Heart left ventricle (tissue), 13 donors: ENCODE measurements at regions not wholly inside any gene's neighbourhood (a gene's known extent, or its start where the extent isn't known, plus 50 kb on each side); places are given as distances from the start of the nearest gene placed in this dataset.

ENCODE experiments used
- CTCF ChIP-seq, 12 donors: fragments of 200-600 bp; sonication (generic) in 4 of 12; IDR thresholded peaks; one replicate each; pipeline versions ENCODE4 v1.5.0 to v1.8.0; 2018 to 2022; ENCODE audit warnings: antibody characterized with exemption in 12 of 12, mild to moderate bottlenecking in 5 of 12
- POLR2A ChIP-seq, 2 donors: fragments of 450-650 bp; IDR thresholded peaks; one replicate each; pipeline ENCODE4 v1.6.1; 2017; ENCODE audit warnings: antibody characterized with exemption in 2 of 2, mild to moderate bottlenecking in 2 of 2, moderate library complexity in 2 of 2
- donor health status: ischemic (EF 13 %, LVEDD 7.1; RV severe dilation, severe dysfunction).
- donor health status: DM: no; HTN: yes; CAD: no.
- donor health status: DM: no; HTN: no; CAD: no.
- donor health status: ischemic (EF 25% LVEDD 6.9; RV normal size, moderate dysfunction).
- donor health status: ischemic (EF 25% LVEDD 5.7; RV mildly dilated, moderate dysfunction).
- donor health status: ischemic (EF 35%, LVEDD 5.7; RV mildly dilated, moderate dysfunction).
- donor health status: nonischemic (EF 11% LVEDD 7.7; RV severe dilation, severe dysfunction).
- donor health status: DM: yes; HTN: yes; CAD: no.
- donor health status: PGD.
- donor health status: ischemic (EF 29% LVEDD 5.4; RV normal size, mild dysfunction).
- donor health status: nonischemic (EF 23%, LVEDD 6.1; RV moderate dilation, normal function).

GRCh38 chr11:41613326-41613725 lies 153.9 kb upstream of the LRRC4C start:
- TF ChIP-seq CTCF (IDR thresholded peaks at IDR 0.05) (no peak), POLR2A (IDR thresholded peaks at IDR 0.05) (no peak)
